Tibial nerve (tissue), 3 donors: ENCODE measurements at regions not wholly inside any gene's neighbourhood (a gene's known extent, or its start where the extent isn't known, plus 50 kb on each side); places are given as distances from the start of the nearest gene placed in this dataset.

ENCODE experiments used
- CTCF ChIP-seq, 5 experiments: fragments of 200-600 bp in 3 of 5; fragments of 450-650 bp in 2 of 5; sonication (generic) in 3 of 5; IDR thresholded peaks; one replicate each; pipeline ENCODE4 v1.5.1; 2016 to 2019; ENCODE audit warnings: antibody characterized with exemption in 5 of 5, mild to moderate bottlenecking in 3 of 5, moderate library complexity in 2 of 5
- POLR2A ChIP-seq, 2 donors: fragments of 450-650 bp; IDR thresholded peaks; one replicate each; pipeline ENCODE4 v1.6.1; 2017; ENCODE audit warnings: antibody characterized with exemption in 2 of 2, mild to moderate bottlenecking in 2 of 2, moderate library complexity in 2 of 2

- TF ChIP-seq CTCF (IDR thresholded peaks at IDR 0.05) (no peak), POLR2A (IDR thresholded peaks at IDR 0.05) (no peak)
Measured at GRCh38 chr6:66094615-66095014, 387.6 kb upstream of the EYS start.
